DND-41 (cell line): ENCODE measurements at regions not wholly inside any gene's neighbourhood (a gene's known extent, or its start where the extent isn't known, plus 50 kb on each side); places are given as distances from the start of the nearest gene placed in this dataset.

Source experiments
- CTCF ChIP-seq: IDR thresholded peaks from 2 replicates; pipeline ENCODE4 v1.5.1; 2012; ENCODE audit warnings: borderline replicate concordance, low read length, moderate library complexity, mild to moderate bottlenecking; ENCODE audit not compliant: poor library complexity, severe bottlenecking; ENCODE audit errors: extremely low read depth
- EZH2 ChIP-seq: IDR thresholded peaks from 3 replicates; pipeline ENCODE4 v1.6.1; 2012; ENCODE audit warnings: borderline replicate concordance, low read depth, mild to moderate bottlenecking, moderate library complexity, low read length, inconsistent platforms; ENCODE audit not compliant: severe bottlenecking

- TF ChIP-seq CTCF (no peak), EZH2 (no peak)
These were observed 89.1 kb upstream of the ADO start for GRCh38 chr10:62715383-62715782.
